Activated B cell treated with CpG ODN at 0.5 μM for 24 hours (primary cell): ENCODE measurements at regions not wholly inside any gene's neighbourhood (a gene's known extent, or its start where the extent isn't known, plus 50 kb on each side); places are given as distances from the start of the nearest gene placed in this dataset.
A peak's percentile ranks its signal among the peaks of the same experiment; 100 is the strongest.

Experiments used
- ATAC-seq: fragments of 200-7000 bp; cut with Tn5 transposase; one replicate; pipeline ENCODE4 v1.10.0; 2021; ENCODE audit warnings: low read depth, mild to moderate bottlenecking, moderate library complexity
- CTCF ChIA-PET: fragments of 350-600 bp; sonication (Branson Sonifier 250); formaldehyde crosslinking; loops from one replicate; lab custom pipeline; 2021; ENCODE audit warnings: antibody characterized with exemption; lab: Charles Lee
- POLR2A ChIA-PET: fragments of 350-600 bp; sonication (Branson Sonifier 250); formaldehyde crosslinking; loops from one replicate; lab custom pipeline; 2021; ENCODE audit warnings: antibody characterized with exemption; lab: Charles Lee
- DNase-seq: peaks from one replicate; pipeline ENCODE4 v3.0.0; 2022
- H3K27ac Mint-ChIP-seq: one replicate; pipeline ENCODE4 v1.8.0; 2020; ENCODE audit warnings: mixed read lengths
- H3K27me3 Mint-ChIP-seq: one replicate; pipeline ENCODE4 v1.8.0; 2021; ENCODE audit warnings: mixed read lengths
- H3K36me3 Mint-ChIP-seq: one replicate; pipeline ENCODE4 v1.8.0; 2021; ENCODE audit warnings: low read depth, mixed read lengths
- H3K4me1 Mint-ChIP-seq: one replicate; pipeline ENCODE4 v1.8.0; 2021; ENCODE audit warnings: mixed read lengths
- H3K4me3 Mint-ChIP-seq: one replicate; pipeline ENCODE4 v1.8.0; 2020; ENCODE audit warnings: mild to moderate bottlenecking, mixed read lengths
- H3K9me3 Mint-ChIP-seq: one replicate; pipeline ENCODE4 v1.8.0; 2020; ENCODE audit warnings: mixed read lengths
- intact Hi-C: fragments of 100-400 bp; cut with micrococcal nuclease; formaldehyde crosslinking; loops from one replicate; pipeline ENCODE4 v1.15.1; 2024
- TF ChIP-seq, protein P1 (sequence below): fragments of 200-600 bp; IDR thresholded peaks from one replicate; pipeline ENCODE4 v1.8.0; 2022; ENCODE audit warnings: antibody characterized with exemption, mild to moderate bottlenecking

DNA sequence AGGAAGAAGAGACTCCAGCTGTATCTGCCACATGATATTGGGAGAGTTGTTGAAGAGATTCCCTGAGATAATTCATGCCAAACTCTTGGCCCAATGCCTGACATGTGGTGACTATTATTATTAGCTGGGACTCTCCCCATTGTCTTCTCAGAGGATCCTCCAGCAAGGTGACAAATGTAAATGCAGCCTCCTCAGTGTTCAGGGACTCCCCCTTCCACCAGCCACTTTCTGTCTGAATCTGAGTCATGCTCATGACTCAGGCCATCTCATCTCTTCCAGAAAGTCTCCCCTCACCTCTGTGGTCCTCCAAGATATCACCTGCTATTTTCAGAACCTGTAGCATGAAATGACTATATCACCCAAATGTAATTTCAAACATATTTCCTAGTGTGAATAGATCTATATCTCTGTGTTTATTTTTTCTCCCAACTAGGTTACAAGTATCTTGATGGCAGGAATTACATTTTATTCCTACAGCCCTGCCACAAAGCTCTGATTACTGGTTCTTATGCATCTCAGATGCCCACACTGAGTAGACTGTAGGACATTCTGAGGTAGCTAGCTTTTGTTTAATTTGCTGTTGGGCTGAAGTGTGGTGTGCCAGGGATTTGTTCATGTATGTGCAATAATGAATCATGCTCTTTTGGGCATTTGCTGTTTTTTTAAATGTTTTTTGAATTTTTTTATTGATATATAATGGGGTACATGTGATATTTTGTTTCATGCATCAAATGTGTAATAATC lies 126.6 kb upstream of the IL12B start:
- DNase-seq (no peak), ATAC-seq (peak; percentile 66)
- TF ChIP-seq, protein P1, sequence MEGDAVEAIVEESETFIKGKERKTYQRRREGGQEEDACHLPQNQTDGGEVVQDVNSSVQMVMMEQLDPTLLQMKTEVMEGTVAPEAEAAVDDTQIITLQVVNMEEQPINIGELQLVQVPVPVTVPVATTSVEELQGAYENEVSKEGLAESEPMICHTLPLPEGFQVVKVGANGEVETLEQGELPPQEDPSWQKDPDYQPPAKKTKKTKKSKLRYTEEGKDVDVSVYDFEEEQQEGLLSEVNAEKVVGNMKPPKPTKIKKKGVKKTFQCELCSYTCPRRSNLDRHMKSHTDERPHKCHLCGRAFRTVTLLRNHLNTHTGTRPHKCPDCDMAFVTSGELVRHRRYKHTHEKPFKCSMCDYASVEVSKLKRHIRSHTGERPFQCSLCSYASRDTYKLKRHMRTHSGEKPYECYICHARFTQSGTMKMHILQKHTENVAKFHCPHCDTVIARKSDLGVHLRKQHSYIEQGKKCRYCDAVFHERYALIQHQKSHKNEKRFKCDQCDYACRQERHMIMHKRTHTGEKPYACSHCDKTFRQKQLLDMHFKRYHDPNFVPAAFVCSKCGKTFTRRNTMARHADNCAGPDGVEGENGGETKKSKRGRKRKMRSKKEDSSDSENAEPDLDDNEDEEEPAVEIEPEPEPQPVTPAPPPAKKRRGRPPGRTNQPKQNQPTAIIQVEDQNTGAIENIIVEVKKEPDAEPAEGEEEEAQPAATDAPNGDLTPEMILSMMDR, result no peak
- peak overlapping the region; percentile 76 for H3K27ac Mint-ChIP-seq
- H3K4me1 Mint-ChIP-seq, result peaks cover 72% of the 10 kb centered on the region
- H3K4me3 Mint-ChIP-seq, result peak overlapping the region; percentile 35
- no peaks in the 10 kb centered on the region for H3K27me3 Mint-ChIP-seq
- H3K36me3 Mint-ChIP-seq, result no peaks in the 10 kb centered on the region
- ChIA-PET CTCF (interaction anchor here (0.7 to 2.3 kb wide), 7 partner anchors 13 to 530 kb away, joined by 3 to 7 read pairs (median 3); partner anchors contain the start of gene ADRA1B), POLR2A (interaction anchor here (0.5 to 2.1 kb wide), 8 partner anchors 12 to 501 kb away, joined by 3 to 7 read pairs (median 3); no protein-coding TSS in a partner anchor)
- no peaks in the 10 kb centered on the region for H3K9me3 Mint-ChIP-seq
- intact Hi-C loops, result loop anchor here (2.0 to 5.0 kb wide), 5 partner anchors 44 to 1860 kb away; partner anchors contain the start of genes PWWP2A and TTC1

- ChIA-PET CTCF (interaction anchor here (0.7 to 2.3 kb wide), 3 partner anchors 18 to 126 kb away, joined by 3 to 7 read pairs (median 3); no protein-coding TSS in a partner anchor), POLR2A (interaction anchor here (0.6 to 2.1 kb wide), 12 partner anchors 27 to 805 kb away, joined by 3 to 8 read pairs (median 3); no protein-coding TSS in a partner anchor)
- peak overlapping the region; percentile 91 for H3K27ac Mint-ChIP-seq
- no peaks in the 10 kb centered on the region for H3K36me3 Mint-ChIP-seq
- peak overlapping the region; percentile 73 for H3K4me3 Mint-ChIP-seq
- peaks cover 62% of the 10 kb centered on the region for H3K4me1 Mint-ChIP-seq
- ATAC-seq (peak; percentile 61), DNase-seq (no peak)
- H3K27me3 Mint-ChIP-seq, result no peaks in the 10 kb centered on the region
- intact Hi-C loops, result loop anchor here (1.0 to 5.0 kb wide), 6 partner anchors 31 to 1009 kb away; partner anchors contain the start of gene TTC1
- TF ChIP-seq, protein P1, result no peak
- no peaks in the 10 kb centered on the region for H3K9me3 Mint-ChIP-seq
Measured at GRCh38 chr5:159458217-159458711, 128.0 kb upstream of the IL12B start.

GRCh38 chr5:159459132-159459627 lies 128.9 kb upstream of the IL12B start:
- Mint-ChIP-seq H3K4me1 (peaks cover 53% of the 10 kb centered on the region), H3K27me3 (no peaks in the 10 kb centered on the region), H3K27ac (peak overlapping the region; percentile 91), H3K36me3 (no peaks in the 10 kb centered on the region), H3K9me3 (no peaks in the 10 kb centered on the region), H3K4me3 (peak overlapping the region; percentile 51)
- TF ChIP-seq, protein P1, result no peak
- ChIA-PET POLR2A (interaction anchor here (1.0 to 2.1 kb wide), 4 partner anchors 47 to 314 kb away, joined by 3 to 7 read pairs (median 6); no protein-coding TSS in a partner anchor), CTCF (interaction anchor here (0.7 to 1.0 kb wide), 2 partner anchors 17 to 48 kb away, joined by 3 read pairs; no protein-coding TSS in a partner anchor)
- DNase-seq, result no peak
- no peak for ATAC-seq
- intact Hi-C loops, result loop anchor here (2.0 to 5.0 kb wide), 3 partner anchors 314 to 1008 kb away; partner anchors contain the start of gene TTC1

- TF ChIP-seq, protein P1, result no peak
- intact Hi-C loops, result loop anchor here (2.0 to 5.0 kb wide), 3 partner anchors 313 to 1007 kb away; partner anchors contain the start of gene TTC1
- ATAC-seq, result peak; percentile 51
- Mint-ChIP-seq H3K27me3 (no peaks in the 10 kb centered on the region), H3K9me3 (no peaks in the 10 kb centered on the region), H3K4me3 (peak overlapping the region; percentile 41), H3K36me3 (no peaks in the 10 kb centered on the region), H3K4me1 (peaks cover 53% of the 10 kb centered on the region), H3K27ac (peak overlapping the region; percentile 91)
- no peak for DNase-seq
- ChIA-PET POLR2A (interaction anchor here (1.0 kb wide), 1 partner anchor 9 kb away, joined by 3 read pairs; no protein-coding TSS in a partner anchor), CTCF (no interaction called here)
Measured at GRCh38 chr5:159459951-159460538, 129.8 kb upstream of the IL12B start.
